KG1 (cell line): ENCODE measurements at regions not wholly inside any gene's neighbourhood (a gene's known extent, or its start where the extent isn't known, plus 50 kb on each side); places are given as distances from the start of the nearest gene placed in this dataset.
"Not testable (repeated sequence)": the region's sequence is repeated elsewhere in the genome, so short reads cannot be mapped to it uniquely, and the experiment has no call there.

Experiments used
- DNase-seq: peaks from one replicate; lab custom pipeline; 2025; lab: John Stamatoyannopoulos, UW

DNA sequence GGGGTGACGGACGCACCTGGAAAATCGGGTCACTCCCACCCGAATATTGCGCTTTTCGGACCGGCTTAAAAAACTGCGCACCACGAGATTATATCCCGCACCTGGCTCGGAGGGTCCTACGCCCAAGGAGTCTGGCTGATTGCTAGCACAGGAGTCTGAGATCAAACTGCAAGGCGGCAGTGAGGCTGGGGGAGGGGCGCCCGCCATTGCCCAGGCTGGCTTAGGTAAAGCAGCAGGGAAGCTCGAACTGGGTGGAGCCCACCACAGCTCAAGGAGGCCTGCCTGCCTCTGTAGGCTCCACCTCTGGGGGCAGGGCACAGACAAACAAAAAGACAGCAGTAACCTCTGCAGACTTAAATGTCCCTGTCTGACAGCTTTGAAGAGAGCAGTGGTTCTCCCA, 1760.6 kb upstream of the CDH9 start:
- not testable (repeated sequence) for DNase-seq

GRCh38 chr5:28788954-28789353, 1750.6 kb upstream of the CDH9 start:
- no peak for DNase-seq

- no peak for DNase-seq
Observed at GRCh38 chr5:28780083-28780692, 1741.8 kb upstream of the CDH9 start.

GRCh38 chr5:28779161-28779754, 1740.9 kb upstream of the CDH9 start:
- no peak for DNase-seq

DNA sequence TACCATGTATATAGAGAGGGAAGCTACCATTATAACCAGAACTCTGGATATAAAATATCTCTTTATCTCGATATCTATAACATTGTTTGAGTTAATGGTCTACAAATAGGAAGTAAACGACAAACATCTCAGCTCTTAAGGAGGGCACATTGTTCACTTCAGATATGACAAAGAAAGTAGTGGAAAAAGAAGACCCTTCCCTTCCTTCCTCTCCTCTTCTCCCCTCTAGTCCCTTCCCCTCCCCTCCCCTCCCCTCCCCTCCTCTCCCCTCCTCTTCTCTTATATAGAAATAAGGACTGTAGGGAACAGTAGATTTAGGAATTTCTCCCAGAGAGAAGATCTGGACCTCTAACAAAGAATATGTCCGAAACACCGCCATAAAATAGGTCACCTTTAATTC, 1731.9 kb upstream of the CDH9 start:
- no peak for DNase-seq

DNA sequence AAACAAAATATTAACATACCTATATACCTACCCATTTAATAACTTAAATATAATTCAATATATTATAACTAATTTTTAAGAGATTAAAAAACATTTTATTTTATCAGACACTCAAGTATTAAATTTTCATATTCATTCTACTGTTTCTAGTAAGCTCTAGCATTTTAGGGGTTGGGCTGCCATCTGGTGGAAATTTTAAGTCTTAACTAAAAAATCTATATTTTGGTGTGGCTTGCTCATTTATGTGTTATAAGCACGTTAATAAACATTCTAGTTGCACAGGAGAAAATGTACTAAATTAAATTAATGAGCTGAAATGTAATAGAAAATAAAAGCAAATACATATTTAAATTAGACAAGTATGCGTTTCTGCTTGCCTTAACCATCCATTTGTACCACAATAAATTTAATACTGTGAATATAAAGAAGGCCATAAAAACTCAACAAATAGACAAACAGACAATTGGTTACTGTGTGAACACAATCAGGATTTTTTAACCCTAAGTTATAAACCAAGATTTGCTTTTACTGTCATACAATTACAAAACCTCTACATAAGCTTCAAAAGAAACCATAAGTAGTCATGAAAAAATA, 1728.3 kb upstream of the CDH9 start:
- peak; percentile 41 for DNase-seq

- no peak for DNase-seq
Observed at GRCh38 chr5:28751396-28751795, 1713.0 kb upstream of the CDH9 start.

- no peak for DNase-seq
Observed at GRCh38 chr5:28750251-28750650, 1711.9 kb upstream of the CDH9 start.

- DNase-seq, result no peak
Observed at GRCh38 chr5:28748446-28748845, 1710.1 kb upstream of the CDH9 start.

DNA sequence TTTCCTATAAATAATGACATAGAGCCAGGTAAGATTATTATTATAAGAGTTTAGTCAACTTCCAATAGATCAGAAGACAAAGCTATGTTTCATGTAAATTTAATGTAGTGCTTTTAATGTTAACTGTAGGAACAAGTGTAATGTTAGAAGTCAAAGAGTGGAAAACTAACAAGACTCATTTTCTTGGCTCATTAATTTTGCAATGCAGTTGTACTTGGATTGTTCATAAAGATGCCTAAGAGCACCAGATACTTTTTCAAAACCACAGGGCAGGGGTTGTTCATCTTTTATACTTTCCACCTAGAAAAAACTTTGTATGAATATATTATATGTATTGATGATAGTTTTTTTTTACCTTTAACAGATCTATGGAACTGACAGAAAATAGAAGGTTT, 1705.3 kb upstream of the CDH9 start:
- no peak for DNase-seq

DNA sequence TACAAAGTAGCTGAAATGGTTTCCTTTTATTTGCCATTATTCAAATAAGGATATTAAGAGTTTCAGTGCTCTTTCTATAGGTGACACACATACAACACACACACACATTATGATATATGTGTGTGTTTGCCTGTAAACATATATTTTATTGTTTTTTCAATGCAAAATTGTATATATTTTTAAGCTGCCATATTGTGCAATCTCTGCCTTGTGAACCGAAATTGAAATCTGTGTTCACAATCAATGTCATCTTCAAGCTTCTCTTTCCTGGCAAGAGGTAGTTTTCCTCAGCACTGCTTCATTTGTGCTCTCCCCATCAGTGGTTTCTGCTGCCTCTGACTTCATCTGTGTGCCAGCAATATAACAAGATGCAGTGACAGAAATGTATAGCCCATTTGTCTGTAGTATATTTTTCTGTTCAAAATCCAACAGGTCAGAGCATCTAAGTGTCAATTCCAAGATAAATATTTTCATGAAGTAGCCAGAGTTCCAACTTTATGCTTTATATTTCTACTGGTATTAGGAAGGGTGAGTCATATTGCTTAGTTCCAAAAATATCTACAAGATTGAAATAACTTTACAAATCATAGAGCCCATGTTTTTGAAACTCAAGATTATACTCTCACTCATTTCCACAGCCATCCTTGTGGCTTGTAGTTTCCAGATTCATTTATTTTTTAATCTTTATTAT, 1704.8 kb upstream of the CDH9 start:
- DNase-seq, result no peak

GRCh38 chr5:28737682-28738081, 1699.3 kb upstream of the CDH9 start:
- no peak for DNase-seq

DNA sequence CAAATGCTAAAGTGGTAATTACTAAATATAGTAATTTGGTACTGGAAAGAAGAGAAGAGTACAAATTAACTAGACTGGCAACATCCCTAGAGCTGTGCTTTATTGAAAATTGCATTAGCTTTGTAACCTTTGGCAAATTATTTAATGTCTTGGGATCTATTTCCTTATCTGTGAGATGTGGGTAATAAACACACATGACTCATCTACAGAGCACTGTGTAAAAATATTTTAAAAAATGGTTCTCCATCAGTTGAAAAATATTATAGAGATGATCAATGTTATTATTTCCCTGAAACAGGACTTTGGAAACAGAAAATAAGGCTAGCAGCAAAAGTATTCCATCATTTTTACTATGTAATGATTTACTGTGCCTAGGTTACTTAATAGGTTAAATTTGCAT, 1698.8 kb upstream of the CDH9 start:
- no peak for DNase-seq

DNA sequence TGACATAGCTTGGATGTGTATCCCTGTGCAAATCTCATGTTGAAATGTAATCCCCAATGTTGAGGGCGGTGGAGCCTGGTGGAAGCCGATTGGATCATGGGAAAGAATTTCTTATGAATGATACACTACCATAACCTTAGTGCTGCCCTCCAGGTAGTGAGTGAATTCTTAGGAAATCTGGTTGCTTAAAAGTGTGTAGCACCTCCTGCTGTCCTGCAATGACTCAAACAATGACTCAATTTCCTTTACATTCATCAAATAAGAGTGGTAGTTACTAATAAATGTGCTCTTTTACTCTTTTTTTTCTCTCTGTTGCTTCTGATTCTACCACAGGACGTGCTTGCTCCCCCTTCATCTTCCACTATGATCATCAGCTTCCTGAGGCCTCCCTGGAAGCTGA, 1696.0 kb upstream of the CDH9 start:
- DNase-seq, result no peak

DNA sequence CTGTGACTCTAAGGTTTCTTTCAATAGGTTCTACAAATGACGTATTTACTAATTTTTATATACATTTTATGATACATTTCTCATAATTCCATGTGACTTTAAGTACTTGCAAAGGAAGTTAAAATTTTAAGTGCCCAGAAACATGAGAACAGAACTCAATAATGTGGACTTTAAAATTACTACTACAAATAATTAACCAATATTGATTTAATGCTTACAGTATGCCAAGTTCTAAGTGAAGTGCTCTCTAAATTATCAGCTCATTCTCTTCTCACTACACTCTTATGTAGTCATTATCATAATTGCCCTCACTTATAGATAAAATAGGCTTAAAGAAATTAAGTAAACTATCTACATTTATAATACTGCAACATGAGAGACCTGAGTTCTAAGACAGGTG, 1690.7 kb upstream of the CDH9 start:
- no peak for DNase-seq

- DNase-seq, result no peak
Observed at GRCh38 chr5:28726815-28727214, 1688.4 kb upstream of the CDH9 start.

- no peak for DNase-seq
Observed at GRCh38 chr5:28725001-28725400, 1686.6 kb upstream of the CDH9 start.

DNA sequence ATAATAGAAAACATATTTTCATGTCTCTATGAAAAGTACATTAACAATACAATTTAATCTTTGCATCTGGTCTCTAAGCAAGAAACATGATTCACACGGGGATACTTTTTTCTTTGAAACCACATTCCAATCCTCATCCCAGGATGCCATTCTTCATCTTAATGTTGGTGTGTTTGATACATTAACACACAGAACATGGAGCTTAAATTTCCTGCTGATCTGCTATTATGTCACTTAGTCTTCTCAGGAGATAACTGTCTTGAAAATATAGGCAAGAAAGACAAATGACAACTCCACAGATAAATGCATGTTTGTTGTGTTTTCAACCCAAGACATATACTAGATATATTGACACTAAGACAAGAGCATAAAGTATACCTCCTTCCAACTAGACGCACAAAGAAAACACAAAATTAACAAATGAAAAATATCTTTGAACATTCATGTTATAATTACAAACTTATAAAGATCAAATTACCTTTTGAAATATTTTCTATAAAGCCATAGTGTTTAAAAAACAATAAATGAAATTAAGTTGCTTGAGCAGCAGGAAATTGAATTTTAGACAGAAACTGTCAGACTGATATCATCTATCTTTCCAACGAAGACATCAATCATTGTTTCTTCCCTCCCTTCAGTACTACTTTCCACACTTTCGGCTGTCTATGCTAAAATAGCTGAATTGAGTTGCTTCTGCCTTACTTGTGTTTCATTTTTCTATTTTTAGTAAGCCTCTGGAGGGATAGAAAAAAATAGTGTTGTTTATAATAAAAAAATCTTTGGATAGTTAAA, 1676.7 kb upstream of the CDH9 start:
- DNase-seq, result no peak

DNA sequence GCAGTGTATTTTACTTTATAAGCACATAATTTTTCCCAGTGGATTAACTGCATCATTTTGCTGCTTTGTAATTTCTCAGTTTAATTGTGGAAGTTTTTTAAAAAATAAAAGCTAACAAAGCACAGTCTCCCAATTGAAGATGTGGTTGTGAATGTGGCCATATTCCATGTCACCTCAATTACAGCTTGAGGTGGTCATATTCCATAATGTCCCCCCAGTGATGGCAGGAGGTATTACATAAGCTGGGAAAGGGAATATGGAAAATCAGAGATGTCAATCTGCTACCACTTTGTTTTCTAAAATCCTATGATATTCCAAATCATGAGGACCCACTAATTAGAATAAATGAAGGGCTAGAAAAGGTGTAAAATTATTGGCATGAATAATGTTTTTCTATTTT, 1672.0 kb upstream of the CDH9 start:
- DNase-seq, result no peak

DNA sequence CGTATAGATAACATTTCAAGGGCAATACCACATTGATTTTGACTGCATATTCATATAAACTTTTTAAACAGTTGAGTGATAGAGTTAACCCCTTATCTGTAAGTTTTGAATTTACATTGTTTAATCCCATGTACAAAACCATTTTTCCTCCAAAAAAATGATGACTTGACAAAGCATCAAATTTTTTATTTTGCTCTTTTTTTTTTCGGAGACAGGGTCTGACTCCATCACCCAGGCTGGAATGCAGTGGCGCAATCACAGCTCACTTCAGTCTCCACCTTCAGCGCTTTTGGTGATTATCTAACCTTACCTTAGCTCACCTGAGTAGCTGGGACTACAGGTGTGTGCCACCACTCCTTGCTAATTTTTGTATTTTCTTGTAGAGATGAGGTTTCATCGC, 1670.1 kb upstream of the CDH9 start:
- DNase-seq, result no peak

- no peak for DNase-seq
Observed at GRCh38 chr5:28707706-28708105, 1669.3 kb upstream of the CDH9 start.

GRCh38 chr5:28703651-28704260, 1665.4 kb upstream of the CDH9 start:
- DNase-seq, result no peak
